ENCODE measurements at regions not wholly inside any gene's neighbourhood (a gene's known extent, or its start where the extent isn't known, plus 50 kb on each side); places are given as distances from the start of the nearest gene placed in this dataset.

DNA sequence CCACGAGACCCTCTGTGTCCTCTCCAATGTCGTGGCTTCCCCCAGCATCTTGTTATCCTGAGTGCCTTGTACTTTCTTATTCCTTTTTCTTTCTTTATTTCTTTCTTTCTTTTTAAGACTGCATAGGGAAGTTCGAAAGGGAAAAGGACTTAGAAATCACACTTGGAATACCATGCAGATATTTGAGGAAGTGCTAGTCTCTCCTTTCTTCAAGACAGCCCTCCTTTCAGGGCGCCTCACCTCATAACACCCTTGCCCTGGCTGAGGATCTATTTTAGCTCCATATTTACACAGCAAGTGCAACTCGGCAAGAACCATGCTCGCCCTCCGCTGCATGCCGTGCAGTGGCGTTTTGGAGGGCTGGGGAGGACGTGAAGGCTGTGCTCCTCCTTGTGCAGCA lies 232.3 kb upstream of the GLI3 start:
- FAIRE-seq: no peak

GRCh38 chr7:42468471-42468870 lies 231.5 kb upstream of the GLI3 start:
- Histone ChIP-seq H3K4me3 (replicated peaks in 1 of 3; ENCODE audit: insufficient read depth in 1 of 3, low read depth in 1 of 3, low read length in 3 of 3) (no peak overlapping the region), H4K20me1 (replicated peaks; ENCODE audit: control insufficient read depth, extremely low read depth, insufficient read depth, low read length) (no peaks in the 10 kb centered on the region), H3K36me3 (ENCODE audit: control insufficient read depth in 2 of 2, extremely low read depth in 1 of 2, insufficient read depth in 2 of 2, low read length in 2 of 2) (no peaks in the 10 kb centered on the region), H3K9me3 (replicated peaks; ENCODE audit: control insufficient read depth, insufficient read depth, low read length) (no peaks in the 10 kb centered on the region), H3K4me2 (ENCODE audit: insufficient read depth, low read length) (no peak overlapping the region), H3K27me3 (ENCODE audit: control insufficient read depth in 2 of 2, insufficient read depth in 2 of 2, low read length in 2 of 2) (no peaks in the 10 kb centered on the region), H3K9me1 (replicated peaks; ENCODE audit: control insufficient read depth, extremely low read depth, insufficient read depth, low read length) (no peaks in the 10 kb centered on the region), H2AFZ (ENCODE audit: low read depth, low read length) (no peak overlapping the region), H3K4me1 (ENCODE audit: control insufficient read depth, extremely low read depth, insufficient read depth, low read length) (no peaks in the 10 kb centered on the region), H3K9ac (replicated peaks; ENCODE audit: extremely low read depth, insufficient read depth, low read length) (no peak overlapping the region), H3K27ac (ENCODE audit: insufficient read depth, low read depth, low read length) (no peak overlapping the region), H3K79me2 (ENCODE audit: control insufficient read depth, insufficient read depth, low read length) (no peaks in the 10 kb centered on the region)
- no peak for TF ChIP-seq EZH2 (IDR thresholded peaks at IDR 0.05; ENCODE audit: borderline replicate concordance, low read depth, low read length, severe bottlenecking)
- no peak for TF ChIP-seq FOS (IDR thresholded peaks at IDR 0.05; ENCODE audit: borderline replicate concordance, insufficient read depth, low read length)
- no peak for TF ChIP-seq POLR2AphosphoS5 (IDR thresholded peaks at IDR 0.05; ENCODE audit: insufficient read depth, low read depth, low read length)
- TF ChIP-seq POLR2A (IDR thresholded peaks at IDR 0.05; ENCODE audit: low read depth, low read length): no peak
- TF ChIP-seq CTCF (IDR thresholded peaks at IDR 0.05; ENCODE audit: extremely low read depth in 1 of 2, insufficient read depth in 1 of 2, low read depth in 1 of 2, low read length in 2 of 2): no peak
- TF ChIP-seq MAX (IDR thresholded peaks at IDR 0.05; ENCODE audit: insufficient read depth, insufficient read length): no peak
- no peak for TF ChIP-seq GATA2 (IDR thresholded peaks at IDR 0.05; ENCODE audit: insufficient read depth, insufficient read length, low read depth, low read length)
- no peak for TF ChIP-seq MYC (IDR thresholded peaks at IDR 0.05; ENCODE audit: low read depth, low read length)
- no peak for TF ChIP-seq JUN (IDR thresholded peaks at IDR 0.05; ENCODE audit: borderline replicate concordance, insufficient read depth, insufficient read length, low read depth)
- dilution Hi-C loops (cut with MboI; ENCODE audit: extremely low pct_ligation_motif_present, low sequenced_read_pairs) (no loop called here), intact Hi-C loops (cut with micrococcal nuclease) (no loop called here)
- DNase-seq (ENCODE audit: low read depth, low spot score) (no peak), FAIRE-seq (no peak)
- ChIA-PET POLR2A (no interaction called here), CTCF (no interaction called here)
- no TSS peak for BruUV-seq (replicated peaks)

More for the DNA sequence above, 232.3 kb upstream of the GLI3 start:
- Histone ChIP-seq H2AFZ (ENCODE audit: low read depth, low read length) (no peak overlapping the region), H3K4me1 (ENCODE audit: control insufficient read depth, extremely low read depth, insufficient read depth, low read length) (no peaks in the 10 kb centered on the region), H3K4me2 (ENCODE audit: insufficient read depth, low read length) (no peak overlapping the region), H3K4me3 (replicated peaks in 1 of 3; ENCODE audit: insufficient read depth in 1 of 3, low read depth in 1 of 3, low read length in 3 of 3) (no peak overlapping the region), H3K9ac (replicated peaks; ENCODE audit: extremely low read depth, insufficient read depth, low read length) (no peak overlapping the region), H3K79me2 (ENCODE audit: control insufficient read depth, insufficient read depth, low read length) (no peaks in the 10 kb centered on the region), H4K20me1 (replicated peaks; ENCODE audit: control insufficient read depth, extremely low read depth, insufficient read depth, low read length) (no peaks in the 10 kb centered on the region), H3K27ac (ENCODE audit: insufficient read depth, low read depth, low read length) (no peak overlapping the region), H3K27me3 (ENCODE audit: control insufficient read depth in 2 of 2, insufficient read depth in 2 of 2, low read length in 2 of 2) (no peaks in the 10 kb centered on the region), H3K9me1 (replicated peaks; ENCODE audit: control insufficient read depth, extremely low read depth, insufficient read depth, low read length) (no peaks in the 10 kb centered on the region), H3K36me3 (ENCODE audit: control insufficient read depth in 2 of 2, extremely low read depth in 1 of 2, insufficient read depth in 2 of 2, low read length in 2 of 2) (no peaks in the 10 kb centered on the region), H3K9me3 (replicated peaks; ENCODE audit: control insufficient read depth, insufficient read depth, low read length) (no peaks in the 10 kb centered on the region)
- intact Hi-C loops (cut with micrococcal nuclease): no loop called here
- CTCF ChIA-PET: no interaction called here
- DNase-seq (ENCODE audit: low read depth, low spot score): no peak
- dilution Hi-C loops (cut with MboI; ENCODE audit: extremely low pct_ligation_motif_present, low sequenced_read_pairs): no loop called here
- POLR2A ChIA-PET: no interaction called here
- no peak for TF ChIP-seq EZH2 (IDR thresholded peaks at IDR 0.05; ENCODE audit: borderline replicate concordance, low read depth, low read length, severe bottlenecking)
- no peak for TF ChIP-seq GATA2 (IDR thresholded peaks at IDR 0.05; ENCODE audit: insufficient read depth, insufficient read length, low read depth, low read length)
- no peak for TF ChIP-seq JUN (IDR thresholded peaks at IDR 0.05; ENCODE audit: borderline replicate concordance, insufficient read depth, insufficient read length, low read depth)
- no peak for TF ChIP-seq POLR2AphosphoS5 (IDR thresholded peaks at IDR 0.05; ENCODE audit: insufficient read depth, low read depth, low read length)
- no peak for TF ChIP-seq MAX (IDR thresholded peaks at IDR 0.05; ENCODE audit: insufficient read depth, insufficient read length)
- TF ChIP-seq POLR2A (IDR thresholded peaks at IDR 0.05; ENCODE audit: low read depth, low read length): no peak
- BruUV-seq (replicated peaks): no TSS peak
